Heart left ventricle (tissue), 13 donors: ENCODE measurements at regions not wholly inside any gene's neighbourhood (a gene's known extent, or its start where the extent isn't known, plus 50 kb on each side); places are given as distances from the start of the nearest gene placed in this dataset.

Experiments
- POLR2A ChIP-seq, 2 donors: fragments of 450-650 bp; IDR thresholded peaks; one replicate each; pipeline ENCODE4 v1.6.1; 2017; ENCODE audit warnings: antibody characterized with exemption in 2 of 2, mild to moderate bottlenecking in 2 of 2, moderate library complexity in 2 of 2
- TF ChIP-seq, protein P1 (sequence below), 12 donors: fragments of 200-600 bp; sonication (generic) in 4 of 12; IDR thresholded peaks; one replicate each; pipeline versions ENCODE4 v1.5.0 to v1.8.0; 2018 to 2022; ENCODE audit warnings: antibody characterized with exemption in 12 of 12, mild to moderate bottlenecking in 5 of 12
- donor health status: ischemic (EF 13 %, LVEDD 7.1; RV severe dilation, severe dysfunction).
- donor health status: DM: no; HTN: yes; CAD: no.
- donor health status: DM: no; HTN: no; CAD: no.
- donor health status: ischemic (EF 25% LVEDD 6.9; RV normal size, moderate dysfunction).
- donor health status: ischemic (EF 25% LVEDD 5.7; RV mildly dilated, moderate dysfunction).
- donor health status: ischemic (EF 35%, LVEDD 5.7; RV mildly dilated, moderate dysfunction).
- donor health status: nonischemic (EF 11% LVEDD 7.7; RV severe dilation, severe dysfunction).
- donor health status: DM: yes; HTN: yes; CAD: no.
- donor health status: PGD.
- donor health status: ischemic (EF 29% LVEDD 5.4; RV normal size, mild dysfunction).
- donor health status: nonischemic (EF 23%, LVEDD 6.1; RV moderate dilation, normal function).

DNA sequence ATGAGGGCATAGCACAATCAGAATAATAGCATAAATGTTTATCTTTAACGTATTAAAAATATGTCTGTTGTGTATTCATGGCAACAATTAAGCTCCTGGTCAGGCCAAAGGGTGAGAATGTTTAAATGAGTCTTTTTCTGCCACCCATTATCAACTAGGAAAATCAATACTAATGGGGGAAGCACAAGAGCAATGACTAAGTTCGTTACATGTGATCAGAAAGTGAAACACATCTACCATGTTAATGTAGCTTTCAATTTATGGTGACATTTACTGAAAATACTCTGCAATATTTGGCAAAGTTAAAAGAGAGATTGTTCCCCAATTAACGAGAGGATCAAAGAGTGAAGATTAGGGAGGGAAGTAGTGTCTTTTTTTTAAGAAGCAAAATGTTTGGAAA, 143.7 kb downstream of the NAA11 start:
- TF ChIP-seq POLR2A (IDR thresholded peaks at IDR 0.05): no peak
- TF ChIP-seq, protein P1, sequence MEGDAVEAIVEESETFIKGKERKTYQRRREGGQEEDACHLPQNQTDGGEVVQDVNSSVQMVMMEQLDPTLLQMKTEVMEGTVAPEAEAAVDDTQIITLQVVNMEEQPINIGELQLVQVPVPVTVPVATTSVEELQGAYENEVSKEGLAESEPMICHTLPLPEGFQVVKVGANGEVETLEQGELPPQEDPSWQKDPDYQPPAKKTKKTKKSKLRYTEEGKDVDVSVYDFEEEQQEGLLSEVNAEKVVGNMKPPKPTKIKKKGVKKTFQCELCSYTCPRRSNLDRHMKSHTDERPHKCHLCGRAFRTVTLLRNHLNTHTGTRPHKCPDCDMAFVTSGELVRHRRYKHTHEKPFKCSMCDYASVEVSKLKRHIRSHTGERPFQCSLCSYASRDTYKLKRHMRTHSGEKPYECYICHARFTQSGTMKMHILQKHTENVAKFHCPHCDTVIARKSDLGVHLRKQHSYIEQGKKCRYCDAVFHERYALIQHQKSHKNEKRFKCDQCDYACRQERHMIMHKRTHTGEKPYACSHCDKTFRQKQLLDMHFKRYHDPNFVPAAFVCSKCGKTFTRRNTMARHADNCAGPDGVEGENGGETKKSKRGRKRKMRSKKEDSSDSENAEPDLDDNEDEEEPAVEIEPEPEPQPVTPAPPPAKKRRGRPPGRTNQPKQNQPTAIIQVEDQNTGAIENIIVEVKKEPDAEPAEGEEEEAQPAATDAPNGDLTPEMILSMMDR (IDR thresholded peaks at IDR 0.05): no peak
